ENCODE measurements at regions not wholly inside any gene's neighbourhood (a gene's known extent, or its start where the extent isn't known, plus 50 kb on each side); places are given as distances from the start of the nearest gene placed in this dataset.

GRCh38 chr2:123864416-123864815 lies 160.7 kb upstream of the CNTNAP5 start:
- Mint-ChIP-seq H3K9me3 (peaks cover 5% of the 10 kb centered on the region), H3K27ac (no peak overlapping the region), H3K4me1 (no peaks in the 10 kb centered on the region), H3K4me3 (no peak overlapping the region), H3K36me3 (ENCODE audit: low read depth) (no peaks in the 10 kb centered on the region), H3K27me3 (ENCODE audit: low read depth) (no peaks in the 10 kb centered on the region)
- TF ChIP-seq CTCF (IDR thresholded peaks at IDR 0.05; ENCODE audit: unreplicated experiment in 3 of 3), result no peak

- no peak for TF ChIP-seq CTCF (IDR thresholded peaks at IDR 0.05; ENCODE audit: unreplicated experiment in 3 of 3)
- H3K4me1 Mint-ChIP-seq, result no peaks in the 10 kb centered on the region
- H3K36me3 Mint-ChIP-seq (ENCODE audit: low read depth), result no peaks in the 10 kb centered on the region
- no peak overlapping the region for H3K4me3 Mint-ChIP-seq
- H3K27ac Mint-ChIP-seq, result no peak overlapping the region
- H3K9me3 Mint-ChIP-seq, result no peaks in the 10 kb centered on the region
- H3K27me3 Mint-ChIP-seq (ENCODE audit: low read depth), result peaks cover 3% of the 10 kb centered on the region
These were observed 154.7 kb upstream of the CNTNAP5 start for GRCh38 chr2:123870206-123870880.

GRCh38 chr2:123870881-123871276 lies 154.2 kb upstream of the CNTNAP5 start:
- no peaks in the 10 kb centered on the region for H3K4me1 Mint-ChIP-seq
- H3K36me3 Mint-ChIP-seq (ENCODE audit: low read depth), result no peaks in the 10 kb centered on the region
- no peak overlapping the region for H3K4me3 Mint-ChIP-seq
- H3K27ac Mint-ChIP-seq, result no peak overlapping the region
- H3K9me3 Mint-ChIP-seq, result no peaks in the 10 kb centered on the region
- peaks cover 3% of the 10 kb centered on the region for H3K27me3 Mint-ChIP-seq (ENCODE audit: low read depth)
- no peak for TF ChIP-seq CTCF (IDR thresholded peaks at IDR 0.05; ENCODE audit: unreplicated experiment in 3 of 3)

- Mint-ChIP-seq H3K36me3 (ENCODE audit: low read depth) (no peaks in the 10 kb centered on the region), H3K27ac (no peak overlapping the region), H3K9me3 (peaks cover 33% of the 10 kb centered on the region), H3K4me1 (no peaks in the 10 kb centered on the region), H3K4me3 (no peak overlapping the region), H3K27me3 (ENCODE audit: low read depth) (no peaks in the 10 kb centered on the region)
- TF ChIP-seq CTCF (IDR thresholded peaks at IDR 0.05; ENCODE audit: unreplicated experiment in 3 of 3), result no peak
These were observed 134.9 kb upstream of the CNTNAP5 start for GRCh38 chr2:123890148-123890547.

- H3K4me1 Mint-ChIP-seq, result no peaks in the 10 kb centered on the region
- no peak overlapping the region for H3K4me3 Mint-ChIP-seq
- no peaks in the 10 kb centered on the region for H3K27me3 Mint-ChIP-seq (ENCODE audit: low read depth)
- peaks cover 30% of the 10 kb centered on the region for H3K9me3 Mint-ChIP-seq
- H3K27ac Mint-ChIP-seq, result no peak overlapping the region
- no peak for TF ChIP-seq CTCF (IDR thresholded peaks at IDR 0.05; ENCODE audit: unreplicated experiment in 3 of 3)
- H3K36me3 Mint-ChIP-seq (ENCODE audit: low read depth), result no peaks in the 10 kb centered on the region
These were observed 130.9 kb upstream of the CNTNAP5 start for GRCh38 chr2:123894167-123894566.

GRCh38 chr2:123895651-123896050 lies 129.4 kb upstream of the CNTNAP5 start:
- no peak overlapping the region for H3K27ac Mint-ChIP-seq
- H3K9me3 Mint-ChIP-seq, result peaks cover 29% of the 10 kb centered on the region
- TF ChIP-seq CTCF (IDR thresholded peaks at IDR 0.05; ENCODE audit: unreplicated experiment in 3 of 3), result no peak
- no peaks in the 10 kb centered on the region for H3K36me3 Mint-ChIP-seq (ENCODE audit: low read depth)
- no peak overlapping the region for H3K4me3 Mint-ChIP-seq
- no peaks in the 10 kb centered on the region for H3K4me1 Mint-ChIP-seq
- no peaks in the 10 kb centered on the region for H3K27me3 Mint-ChIP-seq (ENCODE audit: low read depth)
